SK-N-SH (cell line): ENCODE measurements at regions not wholly inside any gene's neighbourhood (a gene's known extent, or its start where the extent isn't known, plus 50 kb on each side); places are given as distances from the start of the nearest gene placed in this dataset.

ENCODE experiments used
- CTCF ChIA-PET: fragments of 300-600, 350-600 bp; formaldehyde crosslinking; extraction: SDS; loops from one replicate; lab custom pipeline; 2021; lab: Yijun Ruan, JAX
- POLR2A ChIA-PET: fragments of 350-600 bp; sonication (Branson Sonifier 250); formaldehyde crosslinking; extraction: SDS; loops from one replicate; lab custom pipeline; 2020; ENCODE audit warnings: antibody characterized with exemption, inconsistent platforms; lab: Yijun Ruan, JAX
- DNase-seq: peaks from one replicate; pipeline ENCODE4 v3.0.0; 2012
- H2AFZ ChIP-seq: fragments of 200-600 bp; sonication (generic); 2 replicates; pipeline ENCODE4 v1.8.1; 2016; ENCODE audit warnings: antibody characterized with exemption, mild to moderate bottlenecking, low read depth
- H3F3A ChIP-seq: fragments of 200-600 bp; sonication (generic); replicated peaks from 2 replicates; pipeline ENCODE3; 2016; ENCODE audit warnings: antibody characterized with exemption, mild to moderate bottlenecking; ENCODE audit not compliant: insufficient read depth
- H3K27ac ChIP-seq, 2 experiments: fragments of 200-500 bp in 1 of 2; fragments of 200-600 bp in 1 of 2; sonication (Bioruptor generic) in 1 of 2; sonication (generic), shearing (Covaris generic) in 1 of 2; 2 replicates each; pipeline versions ENCODE4 v1.5.1 to v1.6.1; 2014 to 2016; ENCODE audit warnings: low read depth in 2 of 2, inconsistent platforms in 1 of 2, low read length in 1 of 2, mild to moderate bottlenecking in 1 of 2, mixed read lengths in 1 of 2
- H3K27me3 ChIP-seq: fragments of 200-600 bp; sonication (generic), shearing (Covaris generic); 2 replicates; pipeline ENCODE4 v1.6.1; 2016; ENCODE audit warnings: mixed run types; ENCODE audit not compliant: insufficient read depth
- H3K36me3 ChIP-seq, 2 experiments: fragments of 200-500 bp in 1 of 2; fragments of 200-600 bp in 1 of 2; sonication (Bioruptor generic) in 1 of 2; sonication (generic) in 1 of 2; replicated peaks in 1 of 2; 2 replicates each; pipeline versions ENCODE3 to v1.5.1; 2014 to 2016; ENCODE audit warnings: low read length in 1 of 2, mild to moderate bottlenecking in 1 of 2; ENCODE audit not compliant: insufficient read depth in 2 of 2, control insufficient read depth in 1 of 2
- H3K4me1 ChIP-seq, 2 experiments: fragments of 200-500 bp in 1 of 2; fragments of 200-600 bp in 1 of 2; sonication (Bioruptor generic) in 1 of 2; sonication (generic), shearing (Covaris generic) in 1 of 2; 2 replicates each; pipeline versions ENCODE4 v1.5.1 to v1.6.1; 2014 to 2016; ENCODE audit warnings: low read depth in 1 of 2, low read length in 1 of 2, mixed run types in 1 of 2; ENCODE audit not compliant: insufficient read depth in 2 of 2, control insufficient read depth in 1 of 2
- H3K4me2 ChIP-seq: fragments of 200-600 bp; sonication (generic), shearing (Covaris generic); 2 replicates; pipeline ENCODE4 v1.6.1; 2017; ENCODE audit warnings: mixed run types
- H3K4me3 ChIP-seq, 2 experiments: fragments of 200-500 bp in 1 of 2; fragments of 200-600 bp in 1 of 2; sonication (Bioruptor generic) in 1 of 2; sonication (generic), shearing (Covaris generic) in 1 of 2; 2 replicates each; pipeline versions ENCODE4 v1.5.1 to v1.8.1; 2014 to 2016; ENCODE audit warnings: low read depth in 2 of 2, inconsistent platforms in 1 of 2, low read length in 1 of 2, mild to moderate bottlenecking in 1 of 2, mixed read lengths in 1 of 2, moderate library complexity in 1 of 2
- H3K79me2 ChIP-seq: fragments of 200-600 bp; sonication (generic); 2 replicates; pipeline ENCODE4 v1.8.1; 2017; ENCODE audit warnings: mild to moderate bottlenecking; ENCODE audit not compliant: insufficient read depth
- H3K9ac ChIP-seq: fragments of 200-600 bp; sonication (generic); 2 replicates; pipeline ENCODE4 v1.6.1; 2017; ENCODE audit warnings: mixed run types
- H3K9me2 ChIP-seq: fragments of 200-600 bp; sonication (generic); 2 replicates; pipeline ENCODE4 v1.6.1; 2017; ENCODE audit warnings: mixed run types
- H3K9me3 ChIP-seq: fragments of 200-600 bp; sonication (generic); 2 replicates; pipeline ENCODE4 v1.6.1; 2017; ENCODE audit warnings: mixed run types, mild to moderate bottlenecking, moderate library complexity
- H4K20me1 ChIP-seq: fragments of 200-600 bp; sonication (generic); 2 replicates; pipeline ENCODE4 v1.6.1; 2017; ENCODE audit warnings: mild to moderate bottlenecking, mixed run types; ENCODE audit not compliant: insufficient read depth
- CHD2 ChIP-seq: fragments of 150-350 bp; IDR thresholded peaks from 2 replicates; pipeline ENCODE4 v1.6.1; 2018; ENCODE audit warnings: low read length; ENCODE audit not compliant: partially characterized antibody
- ELF1 ChIP-seq: IDR thresholded peaks from 2 replicates; pipeline ENCODE4 v1.4.0; 2012
- EP300 ChIP-seq, 2 experiments: IDR thresholded peaks; 2 replicates each; pipeline versions ENCODE4 v1.4.0 to v1.6.1; 2012; ENCODE audit warnings: borderline replicate concordance in 1 of 2, low read depth in 1 of 2, low read length in 1 of 2
- FOSL2 ChIP-seq: IDR thresholded peaks from 2 replicates; pipeline ENCODE4 v1.4.0; 2012; ENCODE audit warnings: low read depth, mild to moderate bottlenecking, moderate library complexity, borderline replicate concordance
- GATA2 ChIP-seq: sonication (generic); formaldehyde crosslinking; IDR thresholded peaks from 2 replicates; pipeline ENCODE4 v1.5.0; 2020; ENCODE audit warnings: mild to moderate bottlenecking, missing genetic modification reagents
- JUND ChIP-seq: IDR thresholded peaks from 2 replicates; pipeline ENCODE4 v1.4.0; 2012
- MEF2A ChIP-seq: IDR thresholded peaks from 2 replicates; pipeline ENCODE4 v1.4.0; 2012; ENCODE audit warnings: low read depth, borderline replicate concordance
- MXI1 ChIP-seq: IDR thresholded peaks from 2 replicates; pipeline ENCODE4 v1.6.1; 2012; ENCODE audit warnings: mild to moderate bottlenecking, low read depth, low read length, improper control_type of control experiment
- NFIC ChIP-seq: IDR thresholded peaks from 2 replicates; pipeline ENCODE4 v1.4.0; 2012; ENCODE audit warnings: borderline replicate concordance
- NRF1 ChIP-seq: IDR thresholded peaks from 2 replicates; pipeline ENCODE4 v1.6.1; 2012; ENCODE audit warnings: low read depth, mild to moderate bottlenecking, low read length
- POLR2AphosphoS5 ChIP-seq: IDR thresholded peaks from 2 replicates; pipeline ENCODE4 v1.6.1; 2012; ENCODE audit warnings: low read depth, low read length
- RCOR1 ChIP-seq: fragments of 150-350 bp; IDR thresholded peaks from 2 replicates; pipeline ENCODE4 v1.6.1; 2017; ENCODE audit warnings: antibody characterized with exemption, low read length
- RFX5 ChIP-seq: IDR thresholded peaks from 2 replicates; pipeline ENCODE4 v1.6.1; 2012; ENCODE audit warnings: mild to moderate bottlenecking, improper control_type of control experiment, low read length
- SMC3 ChIP-seq: IDR thresholded peaks from 2 replicates; pipeline ENCODE4 v1.6.1; 2012; ENCODE audit warnings: low read depth, low read length, improper control_type of control experiment
- TAF1 ChIP-seq: IDR thresholded peaks from 2 replicates; pipeline ENCODE4 v1.6.1; 2012; ENCODE audit warnings: low read depth, mild to moderate bottlenecking, low read length, moderate library complexity, borderline replicate concordance
- TCF12 ChIP-seq: IDR thresholded peaks from 2 replicates; pipeline ENCODE4 v1.4.0; 2012
- TEAD4 ChIP-seq: IDR thresholded peaks from 2 replicates; pipeline ENCODE4 v1.4.0; 2012; ENCODE audit warnings: mild to moderate bottlenecking, borderline replicate concordance; ENCODE audit not compliant: insufficient read depth
- YY1 ChIP-seq: IDR thresholded peaks from 2 replicates; pipeline ENCODE4 v1.4.0; 2012; ENCODE audit warnings: low read depth, mild to moderate bottlenecking
- WGBS: methylation state at CpG from one replicate; pipeline ENCODE4 v1.1.6; 2017; ENCODE audit warnings: low lambda C conversion rate; 5-methylcytosine and 5-hydroxymethylcytosine counted together
- TF ChIP-seq, protein P1 (sequence below): IDR thresholded peaks from 2 replicates; pipeline ENCODE4; 2012
- TF ChIP-seq, protein P2 (sequence below): IDR thresholded peaks from 2 replicates; pipeline ENCODE4 v1.4.0; 2012; ENCODE audit warnings: low read depth
- TF ChIP-seq, protein P3 (sequence below): IDR thresholded peaks from 2 replicates; pipeline ENCODE4 v1.4.0; 2012; ENCODE audit warnings: low read depth, borderline replicate concordance
- TF ChIP-seq, protein P4 (sequence below): fragments of 200-600 bp; sonication (generic); IDR thresholded peaks from 2 replicates; pipeline ENCODE4 v1.6.1; 2017; ENCODE audit warnings: antibody characterized with exemption, mild to moderate bottlenecking, moderate library complexity

DNA sequence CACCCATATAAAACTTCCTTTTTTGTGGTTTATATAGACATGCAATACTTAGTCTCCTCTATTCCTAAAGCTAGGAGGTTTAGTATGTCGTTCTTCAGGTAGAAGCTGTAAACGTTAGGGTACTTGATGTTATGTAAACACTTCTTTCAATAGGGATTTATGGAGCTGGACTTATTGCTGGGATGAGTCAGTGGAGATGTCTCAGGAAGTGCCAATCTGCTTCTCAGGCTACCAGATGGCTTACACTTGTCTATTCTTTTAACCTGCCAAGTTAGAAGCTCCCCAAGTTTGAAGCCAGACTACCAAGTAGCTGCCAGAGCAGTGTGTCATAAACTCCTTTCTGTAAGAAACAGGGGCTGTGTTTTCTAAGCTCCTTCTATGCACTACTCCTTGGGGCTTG is 756.5 kb upstream of the LRRTM1 start (continued):
- TF ChIP-seq, protein P1, sequence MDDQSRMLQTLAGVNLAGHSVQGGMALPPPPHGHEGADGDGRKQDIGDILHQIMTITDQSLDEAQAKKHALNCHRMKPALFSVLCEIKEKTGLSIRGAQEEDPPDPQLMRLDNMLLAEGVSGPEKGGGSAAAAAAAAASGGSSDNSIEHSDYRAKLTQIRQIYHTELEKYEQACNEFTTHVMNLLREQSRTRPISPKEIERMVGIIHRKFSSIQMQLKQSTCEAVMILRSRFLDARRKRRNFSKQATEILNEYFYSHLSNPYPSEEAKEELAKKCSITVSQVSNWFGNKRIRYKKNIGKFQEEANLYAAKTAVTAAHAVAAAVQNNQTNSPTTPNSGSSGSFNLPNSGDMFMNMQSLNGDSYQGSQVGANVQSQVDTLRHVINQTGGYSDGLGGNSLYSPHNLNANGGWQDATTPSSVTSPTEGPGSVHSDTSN = no peak

DNA sequence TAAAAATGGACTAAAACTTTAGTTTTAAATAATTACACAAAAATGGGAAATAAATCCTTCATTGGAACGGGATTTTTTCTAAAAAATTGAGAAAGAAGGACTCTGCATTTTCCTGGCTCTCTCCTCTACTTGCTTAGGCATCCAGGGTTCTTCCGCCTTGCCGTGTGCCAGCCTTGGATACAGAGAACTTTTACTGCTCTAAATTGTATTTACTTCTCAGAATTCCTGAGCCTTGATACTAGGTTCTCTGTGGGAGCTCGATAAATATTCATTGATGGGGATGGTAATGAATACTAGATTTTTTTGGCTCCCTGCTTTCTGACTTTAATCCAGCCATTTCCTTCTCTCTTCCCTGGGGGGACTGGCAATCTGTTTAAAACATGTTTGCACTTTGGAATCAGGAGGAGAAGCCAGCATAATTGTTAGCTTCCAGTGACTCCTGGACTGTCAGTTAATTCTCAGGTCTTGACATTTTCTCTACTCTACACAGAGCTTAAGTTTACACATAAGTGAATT is 746.1 kb upstream of the LRRTM1 start:
- POLR2A ChIA-PET = no interaction called here
- no peaks in the 10 kb centered on the region for H3K9me3 ChIP-seq

DNA sequence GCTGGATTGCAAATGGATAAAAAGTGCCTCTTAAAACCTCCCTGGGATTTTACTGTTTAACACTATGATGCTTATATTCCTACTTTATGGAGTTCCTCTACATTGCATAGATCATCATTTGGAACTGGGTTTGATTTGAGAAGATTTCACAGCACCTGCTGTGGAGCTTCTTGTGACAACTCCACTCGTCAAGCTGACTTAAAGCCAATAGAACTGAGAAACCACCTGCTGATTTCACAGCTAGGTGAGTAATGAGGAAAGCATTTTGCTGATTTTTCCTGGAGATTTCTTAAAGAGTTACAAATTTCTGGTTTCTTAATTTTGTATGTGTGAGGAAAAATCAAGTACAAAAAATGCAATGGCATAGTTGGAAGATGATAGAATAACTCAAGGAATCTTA is 739.1 kb upstream of the LRRTM1 start:
- no peaks in the 10 kb centered on the region for H3K27me3 ChIP-seq
- ChIA-PET CTCF (no interaction called here), POLR2A (no interaction called here)
- H3K9me3 ChIP-seq = no peaks in the 10 kb centered on the region
- no peaks in the 10 kb centered on the region for H3K79me2 ChIP-seq
- H3F3A ChIP-seq = no peaks in the 10 kb centered on the region
- no peaks in the 10 kb centered on the region for H3K9me2 ChIP-seq
- no peak overlapping the region for H2AFZ ChIP-seq
- 0% methylated on average over 1 of the region's 1 CpG for WGBS
- H3K4me1 ChIP-seq = no peaks in the 10 kb centered on the region
- H3K27ac ChIP-seq = no peak overlapping the region
- no peaks in the 10 kb centered on the region for H3K36me3 ChIP-seq
- H3K4me2 ChIP-seq = no peak overlapping the region
- no peak overlapping the region for H3K9ac ChIP-seq
- DNase-seq = no peak
- no peak overlapping the region for H3K4me3 ChIP-seq
- no peaks in the 10 kb centered on the region for H4K20me1 ChIP-seq
- TF ChIP-seq JUND (no peak), NFIC (no peak), YY1 (no peak), EP300 (IDR thresholded peaks at IDR 0.05; ENCODE audit: borderline replicate concordance in 1 of 2, low read depth in 1 of 2, low read length in 1 of 2) (no peak), RFX5 (no peak), TEAD4 (no peak), FOSL2 (no peak), MEF2A (no peak), SMC3 (no peak), NRF1 (no peak), MXI1 (no peak)
- TF ChIP-seq, protein P2, sequence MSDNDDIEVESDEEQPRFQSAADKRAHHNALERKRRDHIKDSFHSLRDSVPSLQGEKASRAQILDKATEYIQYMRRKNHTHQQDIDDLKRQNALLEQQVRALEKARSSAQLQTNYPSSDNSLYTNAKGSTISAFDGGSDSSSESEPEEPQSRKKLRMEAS = no peak
- TF ChIP-seq, protein P3, sequence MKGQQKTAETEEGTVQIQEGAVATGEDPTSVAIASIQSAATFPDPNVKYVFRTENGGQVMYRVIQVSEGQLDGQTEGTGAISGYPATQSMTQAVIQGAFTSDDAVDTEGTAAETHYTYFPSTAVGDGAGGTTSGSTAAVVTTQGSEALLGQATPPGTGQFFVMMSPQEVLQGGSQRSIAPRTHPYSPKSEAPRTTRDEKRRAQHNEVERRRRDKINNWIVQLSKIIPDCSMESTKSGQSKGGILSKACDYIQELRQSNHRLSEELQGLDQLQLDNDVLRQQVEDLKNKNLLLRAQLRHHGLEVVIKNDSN = no peak

More for the DNA sequence above, 746.1 kb upstream of the LRRTM1 start:
- CTCF ChIA-PET = no interaction called here
- H2AFZ ChIP-seq = no peak overlapping the region
- no peaks in the 10 kb centered on the region for H4K20me1 ChIP-seq
- no peak overlapping the region for H3K9ac ChIP-seq
- no peaks in the 10 kb centered on the region for H3K4me1 ChIP-seq
- WGBS = 11% methylated on average over 4 of the region's 4 CpGs
- no peak overlapping the region for H3K4me2 ChIP-seq
- no peak overlapping the region for H3K4me3 ChIP-seq
- no peaks in the 10 kb centered on the region for H3K27me3 ChIP-seq
- H3K9me2 ChIP-seq = no peaks in the 10 kb centered on the region
- DNase-seq = no peak
- no peaks in the 10 kb centered on the region for H3F3A ChIP-seq
- H3K79me2 ChIP-seq = no peaks in the 10 kb centered on the region
- no peak overlapping the region for H3K27ac ChIP-seq
- no peaks in the 10 kb centered on the region for H3K36me3 ChIP-seq
- TF ChIP-seq, protein P4, sequence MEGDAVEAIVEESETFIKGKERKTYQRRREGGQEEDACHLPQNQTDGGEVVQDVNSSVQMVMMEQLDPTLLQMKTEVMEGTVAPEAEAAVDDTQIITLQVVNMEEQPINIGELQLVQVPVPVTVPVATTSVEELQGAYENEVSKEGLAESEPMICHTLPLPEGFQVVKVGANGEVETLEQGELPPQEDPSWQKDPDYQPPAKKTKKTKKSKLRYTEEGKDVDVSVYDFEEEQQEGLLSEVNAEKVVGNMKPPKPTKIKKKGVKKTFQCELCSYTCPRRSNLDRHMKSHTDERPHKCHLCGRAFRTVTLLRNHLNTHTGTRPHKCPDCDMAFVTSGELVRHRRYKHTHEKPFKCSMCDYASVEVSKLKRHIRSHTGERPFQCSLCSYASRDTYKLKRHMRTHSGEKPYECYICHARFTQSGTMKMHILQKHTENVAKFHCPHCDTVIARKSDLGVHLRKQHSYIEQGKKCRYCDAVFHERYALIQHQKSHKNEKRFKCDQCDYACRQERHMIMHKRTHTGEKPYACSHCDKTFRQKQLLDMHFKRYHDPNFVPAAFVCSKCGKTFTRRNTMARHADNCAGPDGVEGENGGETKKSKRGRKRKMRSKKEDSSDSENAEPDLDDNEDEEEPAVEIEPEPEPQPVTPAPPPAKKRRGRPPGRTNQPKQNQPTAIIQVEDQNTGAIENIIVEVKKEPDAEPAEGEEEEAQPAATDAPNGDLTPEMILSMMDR = no peak
- TF ChIP-seq MEF2A (no peak), GATA2 (CRISPR knock-in tag) (no peak), ELF1 (no peak), TCF12 (no peak), JUND (no peak), RCOR1 (no peak), TAF1 (no peak), RFX5 (no peak), CHD2 (no peak), POLR2AphosphoS5 (no peak), SMC3 (no peak), NRF1 (no peak)
- TF ChIP-seq, protein P3 = no peak
- TF ChIP-seq, protein P2 = no peak
- TF ChIP-seq, all 33 proteins: peak for 0
